LNCAP (cell line): ENCODE measurements at regions not wholly inside any gene's neighbourhood (a gene's known extent, or its start where the extent isn't known, plus 50 kb on each side); places are given as distances from the start of the nearest gene placed in this dataset.

Experiments used
- TF ChIP-seq, protein P1 (sequence below): fragments of 450-650 bp; IDR thresholded peaks from 2 replicates; pipeline ENCODE4 v1.5.1; 2017; ENCODE audit warnings: mild to moderate bottlenecking

DNA sequence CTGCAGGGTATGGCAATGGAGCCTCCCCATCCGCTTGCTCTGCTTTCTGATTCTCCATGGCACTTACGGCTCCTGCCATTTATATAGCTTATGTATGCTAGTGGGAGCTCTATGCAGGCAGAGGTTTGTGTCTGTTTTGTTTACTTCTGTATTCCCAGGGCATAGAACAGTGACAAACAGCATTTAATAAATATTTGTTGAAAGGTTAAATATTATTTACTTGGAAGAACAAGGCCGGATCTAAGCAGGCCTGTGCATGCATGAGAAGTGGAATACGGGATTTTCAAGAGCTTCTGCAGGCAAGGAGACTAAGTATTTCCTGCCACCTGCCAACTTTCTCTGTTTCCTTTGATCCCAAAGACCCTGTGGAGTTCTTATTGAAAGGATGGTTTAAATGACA, 90.7 kb downstream of the XCL2 start:
- TF ChIP-seq, protein P1, sequence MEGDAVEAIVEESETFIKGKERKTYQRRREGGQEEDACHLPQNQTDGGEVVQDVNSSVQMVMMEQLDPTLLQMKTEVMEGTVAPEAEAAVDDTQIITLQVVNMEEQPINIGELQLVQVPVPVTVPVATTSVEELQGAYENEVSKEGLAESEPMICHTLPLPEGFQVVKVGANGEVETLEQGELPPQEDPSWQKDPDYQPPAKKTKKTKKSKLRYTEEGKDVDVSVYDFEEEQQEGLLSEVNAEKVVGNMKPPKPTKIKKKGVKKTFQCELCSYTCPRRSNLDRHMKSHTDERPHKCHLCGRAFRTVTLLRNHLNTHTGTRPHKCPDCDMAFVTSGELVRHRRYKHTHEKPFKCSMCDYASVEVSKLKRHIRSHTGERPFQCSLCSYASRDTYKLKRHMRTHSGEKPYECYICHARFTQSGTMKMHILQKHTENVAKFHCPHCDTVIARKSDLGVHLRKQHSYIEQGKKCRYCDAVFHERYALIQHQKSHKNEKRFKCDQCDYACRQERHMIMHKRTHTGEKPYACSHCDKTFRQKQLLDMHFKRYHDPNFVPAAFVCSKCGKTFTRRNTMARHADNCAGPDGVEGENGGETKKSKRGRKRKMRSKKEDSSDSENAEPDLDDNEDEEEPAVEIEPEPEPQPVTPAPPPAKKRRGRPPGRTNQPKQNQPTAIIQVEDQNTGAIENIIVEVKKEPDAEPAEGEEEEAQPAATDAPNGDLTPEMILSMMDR, result no peak

DNA sequence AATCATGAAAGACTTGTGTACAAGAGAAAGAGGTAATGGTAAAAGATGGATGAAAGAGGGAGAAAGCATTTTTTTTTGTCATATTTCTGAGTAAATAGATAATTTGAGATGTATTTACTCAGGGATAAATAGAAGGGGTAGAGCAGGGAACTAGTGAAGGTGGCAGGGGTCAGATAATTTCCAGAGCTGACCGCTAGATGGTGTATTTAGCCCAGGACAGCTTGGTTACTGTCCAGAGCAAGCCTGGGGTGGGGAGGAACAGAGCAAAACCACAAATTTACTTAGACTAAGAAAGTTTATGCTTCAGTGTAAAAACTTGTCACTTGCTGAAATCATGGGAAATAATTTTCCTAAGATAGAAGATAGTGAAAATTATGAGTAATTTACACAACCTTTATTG, 91.5 kb downstream of the XCL2 start:
- TF ChIP-seq, protein P1, result peak; percentile 63

DNA sequence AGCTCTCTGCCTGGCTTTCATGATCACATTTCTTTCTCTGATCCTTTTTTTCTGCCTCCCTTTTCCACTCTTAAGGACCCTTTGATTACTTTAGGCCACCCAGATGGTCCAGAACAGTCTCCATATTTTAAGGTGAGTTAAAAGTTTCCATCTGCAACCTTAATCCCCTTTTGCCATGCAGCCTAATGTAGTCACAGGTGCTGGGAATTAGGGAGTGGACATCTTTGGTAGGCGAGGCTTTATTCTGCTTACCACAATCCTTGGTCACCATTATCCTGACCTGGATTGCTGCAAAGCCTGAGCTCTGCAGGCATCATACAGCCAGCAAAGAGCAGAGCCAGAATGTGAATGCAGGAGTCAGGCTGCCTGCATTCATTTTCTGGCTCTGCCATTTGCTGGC, 95.9 kb downstream of the XCL2 start:
- TF ChIP-seq, protein P1, result no peak

DNA sequence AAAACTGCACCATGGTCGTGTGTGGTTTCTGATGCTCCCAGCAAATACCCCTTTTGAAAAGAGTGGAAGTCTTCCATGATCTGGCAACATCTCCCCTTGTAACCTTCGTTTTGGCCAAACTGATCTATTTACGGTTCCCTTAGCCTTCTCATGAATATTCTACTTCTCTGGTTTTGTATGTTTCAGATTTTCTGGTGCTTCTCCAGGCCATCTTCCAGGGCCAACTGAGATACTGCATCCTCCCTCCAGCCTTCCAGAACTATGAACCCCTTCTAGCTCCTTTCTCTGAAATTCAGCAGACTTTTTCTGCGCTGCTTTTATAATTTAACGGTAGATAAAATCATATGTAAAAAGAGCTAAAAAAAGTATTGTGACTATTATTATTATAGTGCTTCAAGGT, 97.7 kb downstream of the XCL2 start:
- TF ChIP-seq, protein P1, result no peak

DNA sequence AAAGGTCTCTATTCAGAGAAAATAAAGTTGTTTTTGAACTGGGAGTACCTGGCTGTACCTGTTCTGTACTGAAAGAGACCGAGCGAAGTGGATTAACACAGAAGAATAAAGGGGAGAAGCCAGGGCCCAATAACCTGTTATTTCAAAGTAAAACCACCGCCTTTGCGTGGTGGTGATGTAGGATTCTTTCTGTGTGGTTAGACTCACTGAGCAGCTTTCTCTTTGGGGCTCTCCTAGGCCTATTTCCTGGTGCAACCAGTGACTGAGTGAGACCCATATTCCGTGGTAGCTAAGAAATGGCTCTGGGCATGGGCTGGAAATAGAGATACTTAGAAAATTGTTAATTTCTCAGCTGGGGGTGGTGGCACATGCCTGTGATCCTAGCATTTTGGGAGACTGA, 99.9 kb downstream of the XCL2 start:
- TF ChIP-seq, protein P1, result no peak

DNA sequence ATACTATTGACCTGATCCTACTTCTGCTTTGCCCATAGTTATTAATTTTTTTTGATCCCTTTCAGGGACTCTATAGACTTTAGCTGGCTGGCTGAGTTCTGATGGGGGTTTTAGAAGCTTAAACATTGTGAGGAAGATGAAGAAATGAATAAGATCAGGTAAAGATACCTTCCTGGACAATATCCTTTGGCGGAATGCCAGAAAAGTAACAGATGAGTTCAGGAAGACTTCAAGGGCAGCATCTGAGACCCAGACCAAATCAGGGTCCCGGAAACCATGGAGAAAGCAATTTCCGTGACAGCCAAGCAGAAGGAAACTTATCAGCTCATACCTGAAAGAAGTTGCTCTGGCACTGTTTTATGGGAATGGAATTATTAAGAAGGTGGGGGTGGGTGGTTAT, 100.4 kb downstream of the XCL2 start:
- TF ChIP-seq, protein P1, result no peak

DNA sequence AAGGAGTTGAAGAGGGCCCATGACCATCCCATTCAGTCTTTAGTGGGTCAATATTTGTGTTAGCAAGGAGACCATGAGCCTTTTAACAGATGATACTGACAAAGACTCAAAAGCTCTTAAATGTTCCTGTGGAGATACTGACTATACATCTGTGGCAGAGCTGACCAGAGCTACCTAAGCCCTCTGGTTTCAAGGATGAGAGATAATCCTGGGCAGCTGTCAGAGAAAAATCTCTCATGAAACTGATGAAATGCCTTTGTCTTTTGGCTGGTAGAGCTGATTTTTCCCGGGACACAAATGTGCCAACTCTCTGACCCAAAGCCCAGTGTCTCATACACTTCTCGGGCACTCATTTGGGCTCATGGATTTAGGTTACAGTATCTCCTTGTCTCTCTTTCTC, 100.9 kb downstream of the XCL2 start:
- TF ChIP-seq, protein P1, result no peak

DNA sequence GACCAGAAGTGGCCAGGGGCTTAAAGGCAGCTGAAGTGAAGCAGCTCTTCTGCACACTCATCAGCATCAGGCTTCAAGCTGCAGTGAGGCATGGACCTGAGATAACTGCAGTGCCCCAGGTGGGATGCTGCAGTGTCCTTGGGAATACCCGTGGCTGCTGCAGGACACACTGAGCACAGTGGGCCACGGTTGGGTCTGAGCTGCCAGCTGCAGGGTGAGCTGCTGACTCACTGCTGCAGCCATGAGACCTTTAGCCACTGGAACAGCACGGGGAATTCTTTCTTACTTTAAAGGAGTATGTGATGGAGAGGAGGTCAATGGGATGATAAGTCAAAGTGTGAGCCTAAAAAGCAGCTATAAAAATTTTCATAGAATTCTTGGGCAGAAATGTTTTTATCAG, 102.1 kb downstream of the XCL2 start:
- TF ChIP-seq, protein P1, result no peak
